NCI-H510A treated with DMSO at 0.1 percent for 48 hours (cell line): ENCODE measurements at regions not wholly inside any gene's neighbourhood (a gene's known extent, or its start where the extent isn't known, plus 50 kb on each side); places are given as distances from the start of the nearest gene placed in this dataset.
"Not testable (repeated sequence)": the region's sequence is repeated elsewhere in the genome, so short reads cannot be mapped to it uniquely, and the experiment has no call there.

ENCODE experiments used
- DNase-seq: peaks from one replicate; lab custom pipeline; 2025; lab: John Stamatoyannopoulos, UW

DNA sequence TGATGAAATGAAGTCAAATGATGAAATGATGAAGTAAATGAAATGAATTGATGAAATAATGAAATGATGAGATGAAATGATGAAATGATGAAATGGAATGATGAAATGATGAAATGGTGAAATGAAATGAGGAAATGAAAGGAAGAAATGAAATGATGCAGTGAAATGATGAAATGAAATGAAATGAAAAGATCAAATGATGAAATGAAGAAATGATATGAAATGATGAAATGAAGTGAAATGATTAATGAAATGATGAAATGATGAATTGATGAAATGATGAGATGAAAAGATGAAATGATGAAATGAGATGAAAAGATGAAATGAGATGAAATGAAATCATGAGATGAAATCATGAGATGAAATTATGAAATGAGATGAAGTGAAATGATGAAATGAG, 139.2 kb upstream of the ERV3-1 start:
- not testable (repeated sequence) for DNase-seq

DNA sequence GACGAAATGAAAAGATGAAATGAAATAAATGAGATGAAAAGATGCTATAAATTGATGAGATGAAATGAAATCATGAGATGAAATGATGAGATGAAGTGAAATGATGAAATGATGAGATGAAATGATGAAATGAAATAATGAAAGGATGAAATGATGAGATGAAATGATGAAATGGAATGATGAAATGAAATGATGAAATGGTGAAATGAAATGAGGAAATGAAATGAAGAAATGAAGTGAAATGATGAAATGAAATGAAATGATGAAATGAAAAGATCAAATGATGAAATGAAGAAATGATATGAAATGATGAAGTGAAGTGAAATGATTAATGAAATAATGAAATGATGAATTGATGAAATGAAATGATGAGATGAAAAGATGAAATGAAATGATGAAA, 138.5 kb upstream of the ERV3-1 start:
- not testable (repeated sequence) for DNase-seq

DNA sequence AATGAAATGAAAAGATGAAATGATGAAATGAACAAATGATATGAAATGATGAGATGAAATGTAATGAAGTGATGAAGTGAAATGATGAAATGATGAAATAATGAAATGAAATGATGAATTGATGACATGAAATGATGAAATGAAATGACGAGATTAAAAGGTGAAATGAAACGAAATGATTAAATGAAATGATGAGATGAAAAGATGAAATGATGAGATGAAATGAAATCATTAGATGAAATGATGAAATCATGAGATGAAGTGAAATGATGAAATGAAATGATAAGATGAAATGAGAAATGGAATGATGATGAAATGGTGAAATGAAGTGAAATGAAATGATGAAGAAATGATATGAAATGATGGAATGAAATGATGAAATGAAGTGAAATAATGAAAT, 138.1 kb upstream of the ERV3-1 start:
- DNase-seq, result not testable (repeated sequence)

DNA sequence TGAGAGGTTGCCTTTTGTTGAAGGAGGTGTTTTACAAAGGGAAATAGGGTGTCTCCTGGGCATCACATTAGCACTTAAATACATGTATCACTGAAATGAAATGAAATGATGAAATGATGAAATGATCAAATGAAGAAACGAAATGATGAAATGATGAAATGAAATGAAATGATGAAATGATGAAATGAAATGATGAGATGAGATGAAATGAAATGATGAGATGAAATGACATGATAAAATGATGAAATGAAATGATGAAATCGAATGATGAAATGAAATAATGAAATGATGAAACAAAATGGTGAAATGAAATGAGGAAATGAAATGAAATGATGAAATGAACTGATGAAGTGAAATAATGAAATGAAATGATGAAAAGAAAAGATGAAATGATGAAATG, 137.6 kb upstream of the ERV3-1 start:
- DNase-seq, result not testable (repeated sequence)

DNA sequence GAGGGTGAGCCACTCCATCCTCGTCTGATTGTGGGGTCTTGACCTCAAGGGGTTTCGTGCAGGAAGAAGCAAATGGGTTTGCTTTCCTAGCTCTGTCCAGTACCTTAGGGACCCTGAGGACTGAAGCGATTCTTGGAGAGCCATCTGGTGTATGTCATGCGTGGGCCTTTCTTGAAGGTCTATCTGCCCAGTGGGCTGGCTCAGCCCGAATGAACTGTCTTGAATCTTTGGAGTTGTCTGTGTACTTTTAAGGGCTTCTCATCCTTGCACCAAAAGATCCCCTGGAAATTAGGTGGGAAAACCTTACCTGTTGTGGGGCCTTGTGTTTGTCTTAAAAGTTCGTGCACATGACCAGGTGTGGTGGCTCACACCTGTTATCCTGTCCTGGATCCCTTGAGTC, 135.4 kb upstream of the ERV3-1 start:
- not testable (repeated sequence) for DNase-seq

DNA sequence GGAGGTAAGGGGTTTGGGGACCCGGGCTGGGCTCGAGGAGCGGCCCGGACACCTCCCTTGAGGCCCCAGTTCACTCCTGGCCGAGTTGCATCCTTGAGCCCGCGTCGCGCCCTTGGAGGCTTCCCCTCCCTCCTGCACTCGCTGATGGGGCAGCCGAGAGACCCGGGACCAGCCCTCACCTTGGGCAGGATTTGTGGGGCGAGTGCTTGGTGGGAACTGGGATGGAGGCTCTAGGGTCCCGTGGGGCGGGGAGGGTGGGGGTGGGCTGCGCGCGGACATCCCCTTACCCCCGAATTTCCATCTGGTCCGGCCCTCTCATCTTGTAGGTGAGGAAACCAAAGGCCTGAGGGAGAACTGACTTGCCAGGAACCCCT, 134.9 kb upstream of the ERV3-1 start:
- not testable (repeated sequence) for DNase-seq

DNA sequence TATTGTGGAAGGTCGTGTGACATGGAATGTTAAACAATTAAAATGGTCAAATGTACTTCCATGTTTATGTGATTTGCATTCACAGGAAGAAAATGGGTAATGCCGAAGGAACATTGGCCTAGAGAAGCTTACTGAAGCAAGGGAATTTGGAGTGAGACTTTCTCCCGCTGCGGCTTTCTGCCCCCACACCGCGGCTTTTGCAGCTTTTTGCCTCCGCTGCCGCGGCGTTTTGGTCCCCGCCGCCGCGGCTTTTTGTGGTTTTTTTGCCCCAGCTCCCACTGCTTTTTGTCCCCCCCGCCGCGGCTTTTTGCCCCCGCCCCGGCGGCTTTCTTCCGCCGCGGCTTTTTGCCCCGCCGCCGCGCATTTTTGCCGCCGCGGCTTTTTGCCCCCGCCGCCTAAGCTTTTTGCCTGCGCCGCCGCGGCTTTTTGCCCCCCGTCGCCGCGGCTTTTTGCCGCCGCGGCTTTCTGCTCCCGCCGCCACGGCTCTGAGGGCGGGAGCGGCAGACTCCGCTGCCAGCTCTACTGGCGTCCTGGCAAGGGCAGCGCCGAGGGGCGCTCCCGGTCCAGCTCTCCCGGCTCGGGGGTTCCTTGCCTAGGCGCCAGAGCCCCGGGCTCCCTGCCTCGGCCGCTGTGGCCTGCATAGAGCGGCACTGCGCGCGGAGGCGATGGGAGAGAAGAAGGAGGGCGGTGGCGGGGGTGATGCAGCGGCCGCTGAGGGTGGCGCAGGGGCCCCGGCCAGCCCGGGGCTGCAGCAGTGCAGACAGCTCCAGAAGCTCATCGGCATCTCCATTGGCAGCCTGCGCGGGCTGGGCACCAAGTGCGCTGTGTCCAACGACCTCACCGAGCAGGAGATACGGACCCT, 134.3 kb upstream of the ERV3-1 start:
- DNase-seq, result not testable (repeated sequence)

DNA sequence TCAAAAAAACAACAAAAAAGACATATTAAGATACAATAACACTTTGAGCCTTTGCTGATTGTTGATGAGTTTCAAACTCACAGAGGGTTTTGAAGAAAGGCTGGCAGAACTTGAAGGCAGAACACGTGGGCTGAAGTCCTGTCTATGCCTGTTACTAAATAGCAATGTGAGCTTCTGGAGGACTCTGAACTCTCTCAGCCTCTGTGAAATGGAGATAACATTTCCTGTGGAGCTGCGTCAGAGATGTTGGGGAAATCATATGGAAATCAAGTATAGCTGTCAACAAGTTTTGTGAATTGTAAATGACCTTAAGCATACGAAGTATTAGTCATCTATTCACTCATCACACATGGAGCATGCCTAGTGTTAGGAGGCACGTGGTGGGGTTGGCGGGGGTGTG, 130.4 kb upstream of the ERV3-1 start:
- not testable (repeated sequence) for DNase-seq

DNA sequence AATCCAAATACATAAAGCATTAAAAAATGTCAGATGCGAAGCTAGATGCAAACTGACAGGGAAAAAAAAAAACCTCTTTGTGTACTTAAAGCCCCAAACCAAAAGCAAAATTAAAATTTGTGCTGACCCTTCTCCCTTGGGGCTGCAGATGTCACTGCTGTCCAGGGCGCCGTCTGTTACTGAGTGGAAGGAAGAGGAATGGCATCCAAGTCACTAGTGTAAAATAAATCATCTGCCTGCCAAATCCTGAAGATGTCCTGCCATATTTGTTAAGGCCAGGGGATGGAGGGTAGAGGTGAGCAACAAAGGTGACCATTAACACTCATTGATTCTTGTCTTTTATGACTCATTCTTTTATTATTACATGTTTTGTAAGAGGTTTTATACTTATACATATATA, 126.6 kb upstream of the ERV3-1 start:
- not testable (repeated sequence) for DNase-seq

DNA sequence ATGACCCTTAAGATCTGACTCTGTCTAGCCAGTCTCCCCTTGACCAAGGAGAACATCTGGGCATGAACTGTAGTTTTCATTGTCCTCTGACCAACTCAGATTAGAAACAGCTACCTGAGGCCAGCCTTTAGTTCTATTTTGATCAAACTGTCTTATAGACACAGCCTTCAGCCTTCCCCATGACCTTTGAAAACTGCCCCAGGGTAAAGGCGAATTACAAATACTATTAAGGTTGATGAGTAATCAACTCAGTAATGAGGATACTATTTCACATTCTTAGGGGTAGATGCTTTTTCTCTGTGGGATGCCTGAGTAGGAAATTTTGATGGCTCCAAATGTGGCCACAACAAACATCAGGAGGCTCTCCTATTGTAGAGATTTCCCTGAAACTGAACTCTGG, 125.8 kb upstream of the ERV3-1 start:
- DNase-seq, result not testable (repeated sequence)

DNA sequence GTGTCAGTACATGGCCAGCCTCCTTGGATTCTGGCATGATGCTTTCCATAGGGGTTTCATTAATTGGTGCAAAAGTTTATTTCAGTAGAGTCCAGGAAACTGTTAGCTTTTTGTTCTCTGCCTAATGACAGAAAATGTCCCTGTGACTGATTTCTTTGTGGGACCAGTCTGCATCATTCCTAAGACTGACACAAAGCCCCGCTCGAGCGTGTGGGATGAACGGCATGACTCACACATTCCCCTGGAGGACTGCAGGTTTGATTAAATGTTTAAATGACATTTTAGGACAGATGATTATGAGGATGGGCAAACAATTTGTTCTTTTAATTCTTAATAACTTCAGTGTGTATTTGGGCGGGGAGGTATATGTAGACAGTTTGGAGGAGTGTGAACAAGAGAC, 120.9 kb upstream of the ERV3-1 start:
- DNase-seq, result not testable (repeated sequence)

DNA sequence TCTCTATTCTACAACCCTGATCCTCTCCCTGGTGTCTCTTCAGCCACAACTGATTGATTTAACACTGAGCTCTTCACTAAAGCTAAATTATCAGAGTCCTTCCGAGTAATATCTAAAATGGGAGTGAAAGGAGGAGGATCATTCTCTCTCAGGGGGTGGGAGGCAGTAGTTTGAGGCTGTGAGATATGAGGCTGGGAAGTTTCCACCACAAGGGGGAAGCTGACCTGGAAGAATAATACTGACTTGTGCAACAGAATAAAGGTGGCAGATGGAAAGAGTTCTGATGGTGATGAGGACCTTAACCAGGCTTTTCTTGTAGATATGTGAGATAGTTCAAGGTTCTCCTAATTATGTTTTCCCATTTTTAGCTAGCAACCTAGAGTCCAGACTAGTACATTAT, 118.1 kb upstream of the ERV3-1 start:
- not testable (repeated sequence) for DNase-seq

DNA sequence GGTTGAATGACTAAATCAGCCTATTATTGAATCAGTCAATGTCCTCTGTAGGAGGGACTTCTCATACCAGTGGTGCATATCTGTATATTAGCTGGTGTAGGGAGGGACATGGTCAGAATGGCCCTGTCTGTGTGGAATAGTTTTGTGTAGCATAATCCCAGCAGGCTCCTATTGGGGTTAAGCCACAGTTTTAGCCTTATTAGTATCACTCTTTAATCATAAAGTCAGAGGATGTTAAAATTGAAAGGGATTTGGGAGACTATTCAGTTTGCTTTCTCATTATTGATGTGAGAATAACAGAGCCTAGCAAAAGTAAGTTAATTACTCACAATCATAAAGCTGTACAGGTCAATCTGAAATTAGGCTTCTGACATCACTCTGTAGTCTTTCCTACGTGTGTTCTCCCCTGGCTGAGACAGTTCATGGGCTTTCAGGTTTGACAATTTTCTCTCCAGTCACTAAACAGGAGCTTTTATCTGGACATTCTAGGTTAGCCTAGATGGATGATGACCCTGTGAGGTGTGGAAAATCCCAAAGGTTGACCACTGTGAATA, 99.2 kb upstream of the ERV3-1 start:
- DNase-seq, result not testable (repeated sequence)

DNA sequence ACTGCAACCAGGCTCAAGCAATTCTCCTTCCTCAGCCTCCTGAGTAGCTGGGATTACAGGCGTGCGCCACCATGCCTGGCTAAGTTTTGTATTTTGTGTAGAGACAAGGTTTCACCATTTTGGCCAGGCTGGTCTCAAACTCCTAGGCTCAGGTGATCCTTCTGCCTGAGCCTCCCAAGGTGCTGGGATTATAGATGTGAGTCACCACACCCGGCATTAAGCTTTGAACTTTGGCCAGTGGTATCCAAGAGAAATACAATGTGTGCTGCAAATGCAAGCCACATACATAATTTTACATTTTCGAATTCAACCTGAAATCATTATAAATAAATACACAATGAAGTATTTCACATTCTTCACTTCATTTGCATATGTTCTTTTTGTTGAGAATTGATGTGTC, 94.0 kb upstream of the ERV3-1 start:
- not testable (repeated sequence) for DNase-seq

DNA sequence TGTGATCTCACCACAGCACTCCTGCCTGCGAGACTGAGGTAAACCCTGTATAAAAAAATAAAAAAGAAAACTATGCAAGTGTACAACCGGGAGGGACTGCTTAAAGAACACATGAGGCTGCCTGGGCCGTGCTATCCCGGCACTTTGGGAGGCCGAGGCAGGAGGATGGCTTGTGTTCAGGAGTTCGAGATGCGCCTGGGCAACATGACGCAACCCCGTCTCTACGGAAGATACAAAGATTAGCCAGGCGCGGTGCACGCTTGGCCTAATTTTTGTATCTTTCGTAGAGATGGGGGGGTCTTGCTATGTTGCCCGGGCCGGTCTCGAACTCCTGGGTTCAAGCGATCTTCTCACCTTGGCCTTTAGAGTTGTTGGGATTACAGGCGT, 75.2 kb upstream of the ERV3-1 start:
- DNase-seq, result not testable (repeated sequence)

DNA sequence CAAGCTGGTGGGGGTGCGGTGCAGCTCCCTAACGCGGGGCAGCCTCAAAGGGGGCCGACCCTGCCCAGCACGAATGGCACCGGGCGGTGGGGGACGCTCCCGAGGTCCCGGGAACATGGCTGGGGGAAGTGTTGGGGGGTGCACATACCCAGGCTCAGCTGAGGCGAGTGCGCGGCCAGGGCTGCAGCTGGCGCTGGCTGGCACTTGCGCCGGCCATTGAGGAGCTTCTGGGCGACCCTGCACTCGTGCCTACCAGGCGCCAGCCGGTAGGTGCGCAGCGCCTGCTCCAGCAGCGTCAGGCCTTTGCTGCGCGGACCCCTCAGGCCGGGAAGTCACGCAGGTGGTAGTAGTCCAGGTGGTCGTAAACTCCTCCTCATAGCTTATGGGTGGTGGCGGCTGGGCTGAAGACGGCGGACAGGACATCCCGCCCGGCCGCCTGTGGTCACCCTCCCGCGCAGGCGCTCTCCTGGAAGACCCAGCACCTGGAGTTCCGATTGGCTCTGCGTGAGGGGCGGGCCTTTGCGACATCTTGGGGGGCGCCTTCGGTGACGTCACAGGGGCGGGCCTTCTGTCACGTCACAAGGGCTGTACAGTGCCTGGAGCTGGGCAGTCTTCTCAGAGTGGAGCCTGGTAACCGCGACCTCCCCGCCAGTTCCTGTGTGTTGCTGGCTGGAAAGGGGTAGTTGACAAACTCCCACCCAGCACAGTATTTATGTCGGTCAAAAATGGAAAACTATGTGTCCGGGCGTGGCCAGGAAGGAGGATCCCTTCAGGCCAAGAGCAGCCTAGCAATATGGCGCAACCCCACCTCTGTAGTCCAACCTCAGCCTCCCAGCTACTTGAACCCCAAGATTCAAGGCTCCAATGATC, 74.5 kb upstream of the ERV3-1 start:
- DNase-seq, result not testable (repeated sequence)

DNA sequence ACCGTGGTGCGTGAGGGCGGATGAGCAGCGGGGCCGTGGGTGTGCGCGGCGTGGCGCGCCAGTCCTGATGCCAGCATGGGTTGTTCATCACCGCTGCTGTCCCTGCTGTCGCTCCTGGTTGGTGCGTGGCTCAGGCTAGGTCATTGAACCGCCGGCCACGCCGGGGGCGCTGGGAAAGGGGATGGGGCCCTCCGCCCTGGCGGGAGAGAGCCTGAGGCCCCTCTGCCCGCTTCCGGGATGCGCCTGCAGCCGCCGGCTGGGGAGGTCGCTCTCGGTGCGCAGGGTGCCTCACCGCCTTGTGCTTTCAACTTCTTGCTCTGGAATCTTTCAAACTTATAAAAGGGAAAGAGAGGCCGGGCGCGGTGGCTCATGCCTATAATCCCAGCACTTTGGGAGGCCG, 68.5 kb upstream of the ERV3-1 start:
- not testable (repeated sequence) for DNase-seq

DNA sequence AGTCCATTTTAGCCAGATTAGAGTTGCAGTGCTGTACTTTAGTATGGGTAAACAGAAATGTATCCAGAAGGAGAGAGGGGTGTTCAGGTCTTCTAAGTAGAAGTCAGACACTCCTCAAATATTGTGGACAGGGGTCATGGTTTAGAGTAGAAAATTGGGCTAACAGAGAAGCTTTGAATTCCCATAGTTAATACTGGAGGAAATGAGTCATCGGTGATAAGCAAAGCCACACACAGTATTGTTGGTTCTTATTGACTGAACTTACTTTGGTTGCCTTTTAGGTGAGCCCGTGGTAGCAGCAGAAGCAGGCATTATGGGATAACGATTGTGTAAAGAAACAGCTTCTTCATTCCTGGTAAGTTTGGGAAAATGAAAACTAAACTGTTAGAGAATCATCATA, 66.7 kb upstream of the ERV3-1 start:
- DNase-seq, result not testable (repeated sequence)

DNA sequence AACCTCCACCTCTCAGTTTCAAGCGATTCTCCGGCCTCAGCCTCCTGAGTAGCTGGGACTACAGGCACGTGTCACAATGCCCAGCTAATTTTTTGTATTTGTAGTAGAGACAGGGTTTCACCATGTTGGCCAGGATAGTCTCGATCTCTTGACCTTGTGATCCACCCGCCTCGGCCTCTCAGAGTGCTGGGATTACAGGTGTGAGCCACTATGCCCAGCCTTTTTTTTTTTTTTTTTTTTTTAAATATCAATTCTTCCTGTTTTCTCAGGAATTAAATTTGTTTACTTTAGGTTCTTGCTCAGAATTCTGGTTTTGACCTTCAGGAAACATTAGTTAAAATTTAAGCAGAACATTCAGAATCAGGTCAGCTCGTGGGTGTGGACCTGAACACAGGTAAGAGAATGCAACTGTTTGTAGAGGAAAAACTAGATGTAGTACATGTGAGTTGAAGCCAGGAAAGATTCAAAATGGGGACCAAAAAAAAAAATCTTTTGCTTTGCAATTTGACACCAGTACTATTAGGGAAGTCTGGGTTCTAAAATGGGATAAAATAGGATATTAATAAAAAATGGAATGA, 65.5 kb upstream of the ERV3-1 start:
- DNase-seq, result not testable (repeated sequence)

DNA sequence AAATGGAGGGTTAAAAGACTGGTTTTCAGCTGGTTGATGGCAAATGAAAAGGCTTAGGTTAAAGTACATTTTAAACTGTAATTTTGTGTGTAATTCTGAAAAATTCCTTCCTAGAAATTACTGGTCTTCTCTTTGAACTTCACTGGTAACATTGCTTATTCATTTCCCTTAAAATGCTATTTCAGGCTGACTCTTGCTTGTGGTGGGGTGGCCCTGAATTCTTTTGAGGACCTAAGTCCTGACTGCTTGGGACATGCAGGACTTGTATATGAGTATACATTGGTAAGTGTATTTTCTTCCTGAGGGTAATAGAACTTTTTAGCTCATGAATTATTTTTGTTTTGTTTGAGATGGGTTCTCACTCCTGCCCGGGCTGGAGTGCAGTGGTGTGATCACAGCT, 63.0 kb upstream of the ERV3-1 start:
- DNase-seq, result not testable (repeated sequence)

DNA sequence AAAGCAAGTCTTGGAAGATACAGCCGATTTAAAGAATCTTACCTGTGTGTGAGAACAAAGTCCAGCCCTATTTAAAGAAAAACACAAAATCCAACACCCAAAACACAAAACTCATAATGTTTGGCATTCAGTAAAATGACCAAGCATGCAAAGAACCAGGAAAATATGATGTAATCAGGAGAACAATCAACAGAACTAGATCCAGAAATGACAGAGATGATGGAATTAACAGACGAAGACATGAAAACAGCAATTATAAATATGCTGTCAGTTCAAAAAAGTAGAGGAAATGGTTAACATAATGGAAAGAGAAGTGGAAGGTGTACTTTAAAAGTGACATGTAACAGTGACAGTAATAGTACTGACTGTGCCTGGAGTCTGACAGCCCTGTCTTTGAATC, 56.1 kb upstream of the ERV3-1 start:
- DNase-seq, result not testable (repeated sequence)

DNA sequence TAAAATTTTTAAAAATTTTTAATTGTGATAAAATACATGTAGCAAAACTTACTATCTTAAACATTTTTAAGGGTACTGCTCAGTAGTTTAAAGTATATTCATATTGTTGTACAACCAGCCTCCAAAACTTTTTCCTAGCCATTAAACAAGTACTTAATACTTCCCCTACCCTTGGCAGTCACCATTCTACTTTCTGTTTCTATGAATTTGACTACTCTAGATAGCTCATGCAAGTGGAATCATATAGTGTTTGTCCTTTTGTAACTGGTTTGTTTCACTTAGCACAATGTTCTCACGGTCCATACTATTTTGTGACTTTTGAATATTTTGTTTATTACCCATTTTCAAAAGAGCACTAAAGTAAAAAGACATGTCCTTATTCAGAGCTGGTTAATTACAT, 52.8 kb upstream of the ERV3-1 start:
- not testable (repeated sequence) for DNase-seq
